Stimulated activated effector memory CD8-positive, alpha-beta T cell treated with anti-CD3 and anti-CD28 coated beads, Interleukin-12 subunit alpha, Interleukin-12 subunit beta, amount 100 ng/mL, for 72 hours (primary cell): ENCODE measurements at regions not wholly inside any gene's neighbourhood (a gene's known extent, or its start where the extent isn't known, plus 50 kb on each side); places are given as distances from the start of the nearest gene placed in this dataset.

ENCODE experiments used
- ATAC-seq: fragments of 150-1000 bp; cut with Tn5 transposase; 2 replicates; pipeline ENCODE4 v1.10.0; 2021
- DNase-seq, 2 donors: peaks; one replicate each; pipeline ENCODE4 v3.0.0; 2021 to 2022; ENCODE audit warnings: low spot score in 2 of 2
- H3K27ac Mint-ChIP-seq: one replicate; pipeline ENCODE4 v1.8.0; 2022; ENCODE audit warnings: mild to moderate bottlenecking, mixed read lengths
- H3K36me3 Mint-ChIP-seq: one replicate; pipeline ENCODE4 v1.8.0; 2022; ENCODE audit warnings: mild to moderate bottlenecking, mixed read lengths
- H3K4me1 Mint-ChIP-seq: one replicate; pipeline ENCODE4 v1.8.0; 2022; ENCODE audit warnings: mixed read lengths
- H3K4me3 Mint-ChIP-seq: one replicate; pipeline ENCODE4 v1.8.0; 2022; ENCODE audit warnings: mild to moderate bottlenecking, mixed read lengths
- H3K9me3 Mint-ChIP-seq: one replicate; pipeline ENCODE4 v1.8.0; 2022; ENCODE audit warnings: mixed read lengths

DNA sequence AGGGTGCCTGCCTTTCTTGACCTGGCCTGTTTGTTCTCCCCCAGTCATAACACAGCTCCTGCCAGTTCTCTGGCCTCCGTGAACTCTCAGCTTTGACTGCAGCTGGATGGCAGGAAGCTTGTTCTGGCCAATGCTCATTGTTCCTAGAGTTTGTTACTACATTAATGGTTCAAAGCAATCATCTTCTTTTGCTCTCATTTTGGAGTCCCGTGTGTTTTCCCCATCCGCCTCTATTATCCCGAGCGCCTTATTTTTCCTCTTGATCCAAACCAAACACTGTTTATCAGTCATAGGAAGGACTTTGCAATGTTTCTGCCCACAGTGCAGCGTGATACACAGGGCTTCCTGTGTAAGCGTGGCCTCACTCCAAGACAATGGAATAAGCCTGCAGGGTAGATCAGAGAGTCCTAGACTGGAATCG is 184.3 kb upstream of the APCDD1 start:
- H3K4me3 Mint-ChIP-seq = no peak overlapping the region
- H3K36me3 Mint-ChIP-seq = no peaks in the 10 kb centered on the region
- H3K9me3 Mint-ChIP-seq = no peaks in the 10 kb centered on the region
- H3K4me1 Mint-ChIP-seq = no peaks in the 10 kb centered on the region
- DNase-seq (no peak), ATAC-seq (no peak)
- no peak overlapping the region for H3K27ac Mint-ChIP-seq

DNA sequence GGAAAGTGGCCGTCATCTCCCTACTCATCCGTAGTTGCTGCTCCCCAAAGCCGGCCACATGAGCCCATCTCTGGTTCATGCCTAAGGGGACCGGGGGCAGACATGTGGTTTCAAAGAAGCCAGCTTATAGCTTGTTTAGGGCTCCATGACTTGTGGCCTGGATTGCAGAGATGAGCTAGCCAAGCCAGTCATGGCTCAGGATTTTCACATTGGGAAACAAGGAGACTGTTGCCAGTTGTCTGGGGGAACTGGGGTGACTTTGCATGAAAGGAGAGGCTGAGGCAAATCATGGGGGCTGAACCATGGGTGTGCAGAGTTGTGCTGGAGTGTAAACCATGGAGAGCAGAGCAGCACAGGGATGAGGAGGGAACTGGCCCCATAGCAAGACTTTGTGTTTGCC is 183.0 kb upstream of the APCDD1 start:
- Mint-ChIP-seq H3K4me1 (no peaks in the 10 kb centered on the region), H3K36me3 (no peaks in the 10 kb centered on the region), H3K4me3 (no peak overlapping the region), H3K9me3 (no peaks in the 10 kb centered on the region), H3K27ac (no peak overlapping the region)
- DNase-seq (no peak), ATAC-seq (no peak)

DNA sequence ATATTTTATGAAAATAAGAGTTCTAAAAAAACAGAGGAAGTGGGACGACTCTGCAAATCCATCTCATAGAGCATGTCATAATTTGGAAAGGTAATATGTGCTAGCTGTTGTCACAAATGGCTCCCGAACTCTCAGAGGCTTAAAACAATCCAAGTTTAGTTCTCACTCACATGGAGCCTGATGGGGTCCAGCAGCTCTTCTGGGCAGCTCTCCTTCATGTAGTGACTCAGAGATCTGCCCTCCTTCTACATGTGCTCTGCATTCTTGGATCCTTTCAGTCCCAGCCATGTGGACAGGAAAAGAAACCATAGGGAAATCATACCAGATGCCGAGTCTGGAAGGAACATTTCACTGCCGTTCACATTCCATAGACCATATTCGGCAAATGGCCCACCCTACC is 180.1 kb upstream of the APCDD1 start:
- no peak overlapping the region for H3K4me3 Mint-ChIP-seq
- H3K27ac Mint-ChIP-seq = no peak overlapping the region
- H3K4me1 Mint-ChIP-seq = no peaks in the 10 kb centered on the region

GRCh38 chr18:10275486-10275885 is 178.9 kb upstream of the APCDD1 start:
- no peak for DNase-seq
- no peak overlapping the region for H3K27ac Mint-ChIP-seq
- H3K4me1 Mint-ChIP-seq = no peaks in the 10 kb centered on the region
- no peaks in the 10 kb centered on the region for H3K36me3 Mint-ChIP-seq
- ATAC-seq = no peak
- no peaks in the 10 kb centered on the region for H3K9me3 Mint-ChIP-seq
- no peak overlapping the region for H3K4me3 Mint-ChIP-seq

More for the DNA sequence above, 180.1 kb upstream of the APCDD1 start:
- no peak for DNase-seq
- ATAC-seq = no peak
- H3K9me3 Mint-ChIP-seq = no peaks in the 10 kb centered on the region
- H3K36me3 Mint-ChIP-seq = no peaks in the 10 kb centered on the region

DNA sequence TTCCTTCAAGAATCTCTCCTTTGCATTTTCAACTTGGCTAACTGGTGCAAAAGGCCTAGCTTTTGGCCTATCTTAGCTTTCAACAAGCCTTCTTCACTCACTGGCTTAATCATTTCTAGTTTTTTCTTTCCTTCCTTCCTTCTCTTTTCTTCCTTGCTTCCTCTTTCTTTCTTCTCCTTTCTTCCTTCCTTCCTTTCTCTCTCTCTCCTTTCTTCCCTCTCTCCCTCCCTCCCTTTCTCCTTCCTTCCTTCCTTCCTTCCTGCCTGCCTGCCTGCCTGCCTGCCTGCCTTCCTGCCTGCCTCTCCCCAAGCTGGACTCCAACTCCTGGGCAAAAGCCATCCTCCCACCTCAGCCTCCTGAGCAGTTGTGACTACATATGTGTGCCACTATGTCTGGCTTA is 176.2 kb upstream of the APCDD1 start:
- no peaks in the 10 kb centered on the region for H3K4me1 Mint-ChIP-seq
- H3K36me3 Mint-ChIP-seq = no peaks in the 10 kb centered on the region
- no peaks in the 10 kb centered on the region for H3K9me3 Mint-ChIP-seq
- DNase-seq (no peak), ATAC-seq (no peak)
- no peak overlapping the region for H3K4me3 Mint-ChIP-seq
- no peak overlapping the region for H3K27ac Mint-ChIP-seq

DNA sequence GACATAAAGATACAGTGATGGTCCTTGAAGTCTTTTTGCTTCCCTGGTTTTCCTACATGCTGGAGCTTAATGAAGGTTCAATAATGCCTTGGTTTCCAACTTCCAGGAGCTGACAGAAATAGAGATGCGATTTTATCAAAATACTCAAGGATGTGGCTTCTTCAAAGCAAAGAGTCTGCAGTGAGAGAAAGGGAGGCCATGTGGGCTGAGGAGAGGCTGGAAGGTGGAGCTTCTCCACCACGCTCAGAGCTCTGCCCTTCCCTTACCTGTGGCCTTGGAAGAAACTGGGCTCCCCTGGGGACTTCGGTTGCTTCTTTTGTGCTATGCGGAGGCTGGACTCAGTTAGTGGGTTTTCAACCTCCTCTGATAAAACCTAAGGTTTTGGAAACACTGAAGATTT is 175.0 kb upstream of the APCDD1 start:
- no peak overlapping the region for H3K27ac Mint-ChIP-seq
- ATAC-seq = no peak

DNA sequence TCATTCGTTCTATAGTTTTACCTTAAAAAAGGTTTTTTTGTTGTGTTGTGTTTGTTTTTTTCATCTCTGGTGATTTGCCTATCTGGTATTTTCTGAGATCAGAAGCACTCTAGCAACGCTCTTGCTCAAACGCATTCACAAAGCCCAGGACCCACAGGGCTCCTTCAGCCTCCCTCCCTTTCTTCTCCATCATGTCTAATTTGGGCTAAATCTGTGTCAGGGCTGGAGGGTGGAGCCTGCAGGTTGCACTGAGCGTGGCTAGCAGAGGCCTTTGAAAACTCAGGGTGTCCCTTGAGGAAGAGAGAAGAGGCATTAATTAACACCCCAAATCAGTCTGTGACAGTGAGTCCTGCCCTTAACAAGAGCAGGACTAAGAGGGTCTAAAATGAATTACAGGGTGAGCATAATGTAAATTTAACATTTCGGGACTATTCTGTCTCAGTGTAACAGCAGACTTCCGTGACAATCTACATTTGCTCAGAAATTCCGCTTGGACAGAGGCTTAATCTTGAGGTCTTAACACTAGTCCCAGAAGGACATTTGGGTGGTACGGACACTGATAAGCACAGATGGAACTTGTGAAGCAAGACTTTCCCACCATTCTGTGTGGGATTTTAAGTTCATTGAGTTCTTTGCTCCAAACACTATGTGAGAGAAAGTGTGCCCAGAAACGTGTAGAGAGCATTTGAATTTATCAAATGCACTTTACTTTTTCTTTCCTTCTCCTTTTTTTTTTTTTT is 174.4 kb upstream of the APCDD1 start:
- no peak overlapping the region for H3K27ac Mint-ChIP-seq
- no peak overlapping the region for H3K4me3 Mint-ChIP-seq
- H3K9me3 Mint-ChIP-seq = no peaks in the 10 kb centered on the region
- no peak for ATAC-seq
- DNase-seq = no peak
- H3K36me3 Mint-ChIP-seq = no peaks in the 10 kb centered on the region
- no peaks in the 10 kb centered on the region for H3K4me1 Mint-ChIP-seq

More for the DNA sequence above, 175.0 kb upstream of the APCDD1 start:
- no peaks in the 10 kb centered on the region for H3K9me3 Mint-ChIP-seq
- H3K4me3 Mint-ChIP-seq = no peak overlapping the region
- H3K4me1 Mint-ChIP-seq = no peaks in the 10 kb centered on the region
- DNase-seq = no peak
- no peaks in the 10 kb centered on the region for H3K36me3 Mint-ChIP-seq

GRCh38 chr18:10284540-10285282 is 169.7 kb upstream of the APCDD1 start:
- Mint-ChIP-seq H3K27ac (no peak overlapping the region), H3K9me3 (peaks cover 12% of the 10 kb centered on the region), H3K4me1 (no peaks in the 10 kb centered on the region), H3K36me3 (no peaks in the 10 kb centered on the region), H3K4me3 (no peak overlapping the region)
- no peak for DNase-seq
- ATAC-seq = no peak

GRCh38 chr18:10285283-10285640 is 169.2 kb upstream of the APCDD1 start:
- no peak for ATAC-seq
- peaks cover 12% of the 10 kb centered on the region for H3K9me3 Mint-ChIP-seq
- no peak overlapping the region for H3K27ac Mint-ChIP-seq
- DNase-seq = no peak
- no peak overlapping the region for H3K4me3 Mint-ChIP-seq
- H3K4me1 Mint-ChIP-seq = no peaks in the 10 kb centered on the region
- no peaks in the 10 kb centered on the region for H3K36me3 Mint-ChIP-seq

DNA sequence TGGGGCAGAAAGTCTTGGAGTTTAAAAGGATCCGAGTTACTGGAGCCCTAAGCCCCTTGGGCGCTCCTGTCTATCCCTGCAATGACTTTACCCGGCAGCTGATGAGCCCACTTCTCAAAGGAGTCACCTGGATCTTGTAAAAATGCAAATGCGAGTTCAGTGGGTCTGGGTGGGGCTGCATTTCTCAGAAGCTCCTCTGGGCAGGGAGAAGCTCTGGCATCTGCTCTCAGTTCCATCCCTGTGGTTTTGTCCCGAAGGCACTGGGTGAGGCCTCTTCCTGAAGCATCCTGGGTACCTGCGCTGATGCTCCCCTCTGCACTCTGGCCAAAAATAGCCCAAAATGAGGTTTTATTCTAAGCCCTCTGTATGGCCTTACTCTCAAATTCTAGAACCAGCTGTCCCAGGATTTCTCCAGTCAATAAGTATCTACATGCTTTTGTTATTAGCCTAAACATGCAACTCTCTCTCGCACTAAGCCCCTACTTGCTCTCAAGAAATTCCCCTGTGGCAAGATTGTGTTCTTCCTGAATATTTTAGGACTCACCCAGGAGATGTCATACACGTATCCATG is 167.8 kb upstream of the APCDD1 start:
- no peaks in the 10 kb centered on the region for H3K4me1 Mint-ChIP-seq
- ATAC-seq (no peak), DNase-seq (no peak)
- no peak overlapping the region for H3K27ac Mint-ChIP-seq
- no peaks in the 10 kb centered on the region for H3K36me3 Mint-ChIP-seq
- H3K9me3 Mint-ChIP-seq = peaks cover 12% of the 10 kb centered on the region
- H3K4me3 Mint-ChIP-seq = no peak overlapping the region

DNA sequence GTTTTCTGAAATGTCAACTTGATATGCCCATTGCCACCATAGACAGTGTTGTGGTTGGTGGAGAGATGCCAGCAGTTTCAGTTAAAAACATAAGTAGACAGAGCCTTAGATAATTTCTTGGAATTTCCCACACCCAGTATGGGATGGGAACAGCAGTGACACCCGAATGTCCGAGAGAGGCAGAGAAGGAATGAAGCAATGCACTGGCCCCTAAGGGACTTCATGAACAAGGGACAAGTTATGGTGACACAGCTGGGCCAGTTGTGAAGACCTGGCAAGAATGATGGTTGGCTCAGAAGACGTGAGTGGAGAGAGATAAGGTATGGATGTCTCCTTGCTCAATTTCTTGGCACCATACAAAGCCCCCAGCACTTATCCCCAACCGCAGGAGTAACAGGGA is 165.2 kb upstream of the APCDD1 start:
- Mint-ChIP-seq H3K4me1 (no peaks in the 10 kb centered on the region), H3K36me3 (no peaks in the 10 kb centered on the region), H3K27ac (no peak overlapping the region), H3K9me3 (peaks cover 12% of the 10 kb centered on the region), H3K4me3 (no peak overlapping the region)
- no peak for DNase-seq
- no peak for ATAC-seq

GRCh38 chr18:10289951-10290637 is 164.3 kb upstream of the APCDD1 start:
- no peaks in the 10 kb centered on the region for H3K36me3 Mint-ChIP-seq
- ATAC-seq = no peak
- DNase-seq = no peak
- no peaks in the 10 kb centered on the region for H3K4me1 Mint-ChIP-seq
- H3K9me3 Mint-ChIP-seq = peaks cover 12% of the 10 kb centered on the region
- H3K4me3 Mint-ChIP-seq = no peak overlapping the region
- H3K27ac Mint-ChIP-seq = no peak overlapping the region

- Mint-ChIP-seq H3K9me3 (peaks cover 12% of the 10 kb centered on the region), H3K4me3 (no peak overlapping the region), H3K4me1 (no peaks in the 10 kb centered on the region), H3K27ac (no peak overlapping the region), H3K36me3 (no peaks in the 10 kb centered on the region)
- DNase-seq = no peak
- ATAC-seq = no peak
Measured at GRCh38 chr18:10290638-10291235, 163.7 kb upstream of the APCDD1 start.

- no peak for DNase-seq
- Mint-ChIP-seq H3K36me3 (no peaks in the 10 kb centered on the region), H3K9me3 (peaks cover 12% of the 10 kb centered on the region), H3K4me1 (no peaks in the 10 kb centered on the region), H3K4me3 (no peak overlapping the region), H3K27ac (no peak overlapping the region)
- ATAC-seq = no peak
Measured at GRCh38 chr18:10291568-10291981, 162.9 kb upstream of the APCDD1 start.

GRCh38 chr18:10293966-10294365 is 160.5 kb upstream of the APCDD1 start:
- peaks cover 6% of the 10 kb centered on the region for H3K9me3 Mint-ChIP-seq
- no peak for DNase-seq
- no peaks in the 10 kb centered on the region for H3K4me1 Mint-ChIP-seq
- no peak overlapping the region for H3K4me3 Mint-ChIP-seq
- ATAC-seq = no peak
- H3K27ac Mint-ChIP-seq = no peak overlapping the region
- H3K36me3 Mint-ChIP-seq = no peaks in the 10 kb centered on the region
